PC-9 (cell line): ENCODE measurements at regions not wholly inside any gene's neighbourhood (a gene's known extent, or its start where the extent isn't known, plus 50 kb on each side); places are given as distances from the start of the nearest gene placed in this dataset.

Experiments used
- BruUV-seq: library from RNA; stranded (reverse); fragments of 400-500 nt; replicated peaks from 2 replicates; lab custom pipeline; 2021; lab: Mats Ljungman, UMichigan
- CTCF ChIA-PET: fragments of 300-600 bp; sonication (Branson Sonifier 250); formaldehyde crosslinking; loops from one replicate; lab custom pipeline; 2022; ENCODE audit warnings: antibody characterized with exemption; lab: Charles Lee
- POLR2A ChIA-PET: fragments of 300-600 bp; sonication (Branson Sonifier 250); formaldehyde crosslinking; loops from one replicate; lab custom pipeline; 2022; ENCODE audit warnings: antibody characterized with exemption; ENCODE audit not compliant: unreplicated experiment; lab: Charles Lee
- DNase-seq, 2 experiments: peaks; one replicate each; pipeline versions ENCODE4 v3.0.0 to v3.0.0-alpha.2; 2015 to 2022; ENCODE audit warnings: mixed read lengths in 1 of 2
- H2AFZ ChIP-seq: fragments of 200-600 bp; sonication (generic); 2 replicates; pipeline ENCODE4 v1.8.1; 2017; ENCODE audit warnings: antibody characterized with exemption
- H3F3A ChIP-seq: fragments of 200-600 bp; sonication (generic); 2 replicates; pipeline ENCODE4 v1.8.1; 2017; ENCODE audit warnings: antibody characterized with exemption, mild to moderate bottlenecking, low read depth; ENCODE audit not compliant: insufficient read depth
- H3K27ac ChIP-seq: fragments of 200-600 bp; sonication (generic); 2 replicates; pipeline ENCODE4 v1.6.1; 2016; ENCODE audit warnings: mixed run types
- H3K27me3 ChIP-seq: fragments of 200-600 bp; sonication (generic); 2 replicates; pipeline ENCODE4 v1.6.1; 2016; ENCODE audit warnings: low read depth, mixed run types; ENCODE audit not compliant: insufficient read depth
- H3K36me3 ChIP-seq: fragments of 200-600 bp; sonication (generic); 2 replicates; pipeline ENCODE4 v1.6.1; 2016; ENCODE audit warnings: low read depth, mixed run types
- H3K4me1 ChIP-seq: fragments of 200-600 bp; sonication (generic); replicated peaks from 2 replicates; pipeline ENCODE4 v1.6.1; 2016; ENCODE audit warnings: mixed run types; ENCODE audit not compliant: insufficient read depth
- H3K4me2 ChIP-seq: fragments of 200-600 bp; sonication (generic); 2 replicates; pipeline ENCODE4 v1.6.1; 2017; ENCODE audit warnings: mixed run types
- H3K4me3 ChIP-seq: fragments of 200-600 bp; sonication (generic); 2 replicates; pipeline ENCODE4 v1.6.1; 2016; ENCODE audit warnings: mixed run types
- H3K79me2 ChIP-seq: fragments of 200-600 bp; sonication (generic); 2 replicates; pipeline ENCODE4 v1.6.1; 2017; ENCODE audit warnings: low read depth, mixed run types
- H3K9me2 ChIP-seq: fragments of 200-600 bp; sonication (generic); 2 replicates; pipeline ENCODE4 v1.8.1; 2017; ENCODE audit warnings: mild to moderate bottlenecking; ENCODE audit not compliant: insufficient read depth
- H3K9me3 ChIP-seq: fragments of 200-600 bp; sonication (generic); 2 replicates; pipeline ENCODE4 v1.8.1; 2016; ENCODE audit warnings: low read depth; ENCODE audit not compliant: insufficient read depth
- H4K20me1 ChIP-seq: fragments of 200-600 bp; sonication (generic); 2 replicates; pipeline ENCODE4 v1.8.1; 2017; ENCODE audit not compliant: insufficient read depth
- CTCF ChIP-seq: fragments of 200-600 bp; sonication (generic); conservative IDR thresholded peaks from 2 replicates; pipeline ENCODE4 v1.6.1; 2017; ENCODE audit warnings: mixed run types, antibody characterized with exemption, mild to moderate bottlenecking, moderate library complexity
- EZH2 ChIP-seq: fragments of 200-600 bp; sonication (generic); IDR thresholded peaks from 2 replicates; pipeline ENCODE4 v1.8.0; 2017; ENCODE audit warnings: antibody characterized with exemption, low read depth
- intact Hi-C: fragments of 100-400 bp; cut with micrococcal nuclease; formaldehyde crosslinking; loops from one replicate; pipeline ENCODE4 v1.10.0; 2022; ENCODE audit not compliant: unreplicated experiment

GRCh38 chr15:39208187-39208586 is 372.7 kb upstream of the THBS1 start:
- H3K27ac ChIP-seq, result no peak overlapping the region
- ChIA-PET POLR2A (no interaction called here), CTCF (no interaction called here)
- H2AFZ ChIP-seq, result no peak overlapping the region
- H3F3A ChIP-seq, result peaks cover 4% of the 10 kb centered on the region; the same call in 1 of the 2 replicates
- peaks cover 4% of the 10 kb centered on the region for H3K4me1 ChIP-seq
- H3K4me2 ChIP-seq, result no peak overlapping the region
- DNase-seq, result no peak
- peaks cover 4% of the 10 kb centered on the region for H3K9me3 ChIP-seq
- no peaks in the 10 kb centered on the region for H3K27me3 ChIP-seq
- BruUV-seq, result no TSS peak
- intact Hi-C loops, result no loop called here
- H3K4me3 ChIP-seq, result no peak overlapping the region
- H3K9me2 ChIP-seq, result no peaks in the 10 kb centered on the region
- no peaks in the 10 kb centered on the region for H3K36me3 ChIP-seq
- TF ChIP-seq EZH2, result no peak
- TF ChIP-seq CTCF, result no peak
- H4K20me1 ChIP-seq, result no peaks in the 10 kb centered on the region
- H3K79me2 ChIP-seq, result no peaks in the 10 kb centered on the region

GRCh38 chr15:39209548-39210211 is 371.2 kb upstream of the THBS1 start:
- no peaks in the 10 kb centered on the region for H3K27me3 ChIP-seq
- TF ChIP-seq EZH2 (no peak), CTCF (no peak)
- H3K79me2 ChIP-seq, result no peaks in the 10 kb centered on the region
- H3K9me2 ChIP-seq, result no peaks in the 10 kb centered on the region
- POLR2A ChIA-PET, result interaction anchor here (0.6 to 0.7 kb wide), 3 partner anchors 12 to 137 kb away, joined by 3 to 9 read pairs (median 4); no protein-coding TSS in a partner anchor
- no peak for DNase-seq
- no peaks in the 10 kb centered on the region for H3K36me3 ChIP-seq
- peaks cover 14% of the 10 kb centered on the region for H3F3A ChIP-seq
- CTCF ChIA-PET, result interaction anchor here (0.7 kb wide), 1 partner anchor 28 kb away, joined by 3 read pairs; no protein-coding TSS in a partner anchor
- intact Hi-C loops, result no loop called here
- H3K4me1 ChIP-seq, result peaks cover 16% of the 10 kb centered on the region
- H3K4me3 ChIP-seq, result no peak overlapping the region
- H3K9me3 ChIP-seq, result peaks cover 9% of the 10 kb centered on the region
- no peak overlapping the region for H3K27ac ChIP-seq
- H4K20me1 ChIP-seq, result no peaks in the 10 kb centered on the region
- H2AFZ ChIP-seq, result no peak overlapping the region
- BruUV-seq, result no TSS peak
- no peak overlapping the region for H3K4me2 ChIP-seq

GRCh38 chr15:39211108-39211979 is 369.5 kb upstream of the THBS1 start:
- ChIA-PET POLR2A (no interaction called here), CTCF (no interaction called here)
- H3F3A ChIP-seq, result peaks cover 14% of the 10 kb centered on the region
- TF ChIP-seq EZH2 (no peak), CTCF (no peak)
- no peak overlapping the region for H3K4me3 ChIP-seq
- DNase-seq, result no peak
- intact Hi-C loops, result no loop called here
- H2AFZ ChIP-seq, result no peak overlapping the region
- H3K27ac ChIP-seq, result no peak overlapping the region
- H3K9me3 ChIP-seq, result peaks cover 13% of the 10 kb centered on the region
- H3K9me2 ChIP-seq, result no peaks in the 10 kb centered on the region
- peaks cover 16% of the 10 kb centered on the region for H3K4me1 ChIP-seq
- no peak overlapping the region for H3K4me2 ChIP-seq
- no peaks in the 10 kb centered on the region for H4K20me1 ChIP-seq
- no peaks in the 10 kb centered on the region for H3K36me3 ChIP-seq
- H3K79me2 ChIP-seq, result no peaks in the 10 kb centered on the region
- no TSS peak for BruUV-seq
- H3K27me3 ChIP-seq, result no peaks in the 10 kb centered on the region
